WTC11 (cell line): ENCODE measurements at regions not wholly inside any gene's neighbourhood (a gene's known extent, or its start where the extent isn't known, plus 50 kb on each side); places are given as distances from the start of the nearest gene placed in this dataset.

Experiments
- ATAC-seq: fragments of 200-7000 bp; cut with Tn5 transposase; 2 replicates; pipeline ENCODE4 v1.10.0; 2021; ENCODE audit warnings: mild to moderate bottlenecking, moderate library complexity
- CTCF ChIA-PET: fragments of 300-600 bp; sonication (Branson Sonifier 250); formaldehyde crosslinking; loops from one replicate; lab custom pipeline; 2021; ENCODE audit warnings: antibody characterized with exemption; lab: Charles Lee
- POLR2A ChIA-PET: fragments of 350-600 bp; sonication (Branson Sonifier 250); formaldehyde crosslinking; loops from one replicate; lab custom pipeline; 2021; ENCODE audit warnings: antibody characterized with exemption; lab: Charles Lee
- DNase-seq: peaks from one replicate; pipeline ENCODE4 v3.0.0; 2021; ENCODE audit warnings: low spot score
- H3K27ac Mint-ChIP-seq: 2 replicates; pipeline ENCODE4 v1.8.0; 2021; ENCODE audit warnings: mixed read lengths
- H3K27me3 Mint-ChIP-seq: 2 replicates; pipeline ENCODE4 v1.8.0; 2021; ENCODE audit warnings: low read depth, mild to moderate bottlenecking, moderate library complexity, mixed read lengths
- H3K36me3 Mint-ChIP-seq: 2 replicates; pipeline ENCODE4 v1.8.0; 2021; ENCODE audit warnings: mixed read lengths
- H3K4me1 Mint-ChIP-seq: 2 replicates; pipeline ENCODE4 v1.8.0; 2022; ENCODE audit warnings: mixed read lengths
- H3K4me3 Mint-ChIP-seq: 2 replicates; pipeline ENCODE4 v1.8.0; 2021; ENCODE audit warnings: mild to moderate bottlenecking, moderate library complexity, mixed read lengths
- H3K9me3 Mint-ChIP-seq: 2 replicates; pipeline ENCODE4 v1.8.0; 2021; ENCODE audit warnings: mixed read lengths
- ARID4B ChIP-seq: sonication (generic); formaldehyde crosslinking; IDR thresholded peaks from 2 replicates; pipeline ENCODE4 v1.8.0; 2023; ENCODE audit warnings: missing genetic modification reagents, mild to moderate bottlenecking, borderline replicate concordance
- NR1H2 ChIP-seq: sonication (generic); formaldehyde crosslinking; IDR thresholded peaks from 2 replicates; pipeline ENCODE4 v1.9.0; 2021; ENCODE audit warnings: mild to moderate bottlenecking, moderate library complexity, missing genetic modification reagents
- OVOL2 ChIP-seq: fragments of 250-450 bp; sonication (Bioruptor Pico); IDR thresholded peaks from 2 replicates; pipeline ENCODE4 v1.9.0; 2021; ENCODE audit warnings: mild to moderate bottlenecking, borderline replicate concordance
- RORB ChIP-seq: fragments of 250-450 bp; sonication (Bioruptor Pico); IDR thresholded peaks from 2 replicates; pipeline ENCODE4 v1.9.0; 2021; ENCODE audit warnings: mild to moderate bottlenecking
- TCF7 ChIP-seq: sonication (generic); formaldehyde crosslinking; IDR thresholded peaks from 2 replicates; pipeline ENCODE4 v1.8.0; 2022; ENCODE audit warnings: mild to moderate bottlenecking, low read depth, missing genetic modification reagents, moderate library complexity
- TEAD4 ChIP-seq: sonication (generic); formaldehyde crosslinking; IDR thresholded peaks from 2 replicates; pipeline ENCODE4 v1.8.0; 2022; ENCODE audit warnings: mild to moderate bottlenecking, missing genetic modification reagents
- ZNF317 ChIP-seq: sonication (generic); formaldehyde crosslinking; IDR thresholded peaks from 2 replicates; pipeline ENCODE4 v1.8.1; 2023; ENCODE audit warnings: low read depth, mild to moderate bottlenecking, moderate library complexity, missing genetic modification reagents, borderline replicate concordance
- ZNF423 ChIP-seq: fragments of 250-450 bp; sonication (Bioruptor Pico); IDR thresholded peaks from 2 replicates; pipeline ENCODE4 v2.1.2; 2022; ENCODE audit warnings: mild to moderate bottlenecking, moderate library complexity
- ZNF671 ChIP-seq: fragments of 250-450 bp; sonication (Bioruptor Pico); IDR thresholded peaks from 2 replicates; pipeline ENCODE4 v1.8.0; 2021; ENCODE audit warnings: mild to moderate bottlenecking
- TF ChIP-seq, protein P1 (sequence below): sonication (generic); formaldehyde crosslinking; IDR thresholded peaks from 2 replicates; pipeline ENCODE4 v1.8.1; 2022; ENCODE audit warnings: low read depth, missing genetic modification reagents, borderline replicate concordance
- TF ChIP-seq, protein P2 (sequence below): fragments of 200-600 bp; IDR thresholded peaks from 2 replicates; pipeline ENCODE4 v1.8.0; 2022; ENCODE audit warnings: antibody characterized with exemption
- TF ChIP-seq, protein P3 (sequence below): fragments of 250-450 bp; sonication (Bioruptor Pico); IDR thresholded peaks from 2 replicates; pipeline ENCODE4 v2.1.2; 2022; ENCODE audit warnings: mild to moderate bottlenecking, moderate library complexity
- TF ChIP-seq, protein P4 (sequence below): sonication (generic); formaldehyde crosslinking; IDR thresholded peaks from 2 replicates; pipeline ENCODE4 v1.8.1; 2022; ENCODE audit warnings: mild to moderate bottlenecking, moderate library complexity, missing genetic modification reagents

DNA sequence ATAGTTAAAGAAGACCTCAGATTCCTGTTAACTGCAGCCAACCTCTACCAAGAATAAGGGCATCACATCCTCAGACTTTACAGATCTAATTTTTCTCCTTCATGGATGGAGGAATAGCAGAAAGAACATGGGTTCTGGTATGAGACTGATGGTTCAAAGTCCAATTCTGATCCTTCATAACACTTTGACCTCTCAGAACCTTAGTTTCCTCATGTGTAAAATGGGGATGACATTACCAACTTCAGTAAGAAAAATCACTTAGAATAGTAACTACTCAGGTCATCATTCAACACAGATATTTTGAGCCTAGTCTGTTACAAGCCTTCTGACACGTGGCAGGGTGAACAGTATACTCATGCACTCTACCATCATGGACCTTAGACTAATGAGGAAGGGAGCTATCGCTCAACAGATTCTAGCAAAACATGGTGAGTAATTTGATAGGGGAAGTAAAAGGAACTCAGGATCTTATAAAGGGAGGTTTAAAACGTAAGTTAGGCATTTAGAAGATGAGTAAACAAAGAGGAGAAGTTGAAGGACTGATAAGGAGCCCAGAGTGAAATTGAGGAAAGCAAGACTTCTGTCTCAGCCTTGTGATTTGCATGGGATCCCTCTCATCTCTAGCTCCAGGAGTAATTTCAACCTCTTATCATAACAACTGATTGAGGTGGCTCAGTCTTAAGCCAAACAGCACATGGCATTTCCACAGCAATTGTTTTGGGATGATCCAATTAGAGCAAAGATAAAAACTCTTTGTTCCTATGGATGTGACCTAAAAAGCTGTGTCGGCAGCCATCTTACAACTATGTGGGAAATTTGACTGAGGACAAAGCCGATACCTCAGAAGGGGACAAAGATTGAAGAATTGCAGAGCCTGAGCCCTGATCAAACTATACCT lies 69.2 kb upstream of the TCF7L2 start (continued):
- TF ChIP-seq, protein P1, sequence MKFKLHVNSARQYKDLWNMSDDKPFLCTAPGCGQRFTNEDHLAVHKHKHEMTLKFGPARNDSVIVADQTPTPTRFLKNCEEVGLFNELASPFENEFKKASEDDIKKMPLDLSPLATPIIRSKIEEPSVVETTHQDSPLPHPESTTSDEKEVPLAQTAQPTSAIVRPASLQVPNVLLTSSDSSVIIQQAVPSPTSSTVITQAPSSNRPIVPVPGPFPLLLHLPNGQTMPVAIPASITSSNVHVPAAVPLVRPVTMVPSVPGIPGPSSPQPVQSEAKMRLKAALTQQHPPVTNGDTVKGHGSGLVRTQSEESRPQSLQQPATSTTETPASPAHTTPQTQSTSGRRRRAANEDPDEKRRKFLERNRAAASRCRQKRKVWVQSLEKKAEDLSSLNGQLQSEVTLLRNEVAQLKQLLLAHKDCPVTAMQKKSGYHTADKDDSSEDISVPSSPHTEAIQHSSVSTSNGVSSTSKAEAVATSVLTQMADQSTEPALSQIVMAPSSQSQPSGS = no peak
- no peak for TF ChIP-seq RORB (CRISPR knock-in tag)
- TF ChIP-seq, all 79 proteins: peak for 0

GRCh38 chr10:112883360-112884178 lies 66.5 kb upstream of the TCF7L2 start:
- CTCF ChIA-PET = no interaction called here
- peaks cover 32% of the 10 kb centered on the region for H3K4me1 Mint-ChIP-seq
- peaks cover 24% of the 10 kb centered on the region for H3K9me3 Mint-ChIP-seq
- no peak overlapping the region for H3K4me3 Mint-ChIP-seq
- POLR2A ChIA-PET = no interaction called here
- no peak overlapping the region for H3K27ac Mint-ChIP-seq
- ATAC-seq = no peak
- H3K36me3 Mint-ChIP-seq = peaks cover 15% of the 10 kb centered on the region
- no peak for DNase-seq
- H3K27me3 Mint-ChIP-seq = peaks cover 47% of the 10 kb centered on the region
- no peak for TF ChIP-seq TCF7
- TF ChIP-seq, protein P1 = no peak
- TF ChIP-seq, protein P2, sequence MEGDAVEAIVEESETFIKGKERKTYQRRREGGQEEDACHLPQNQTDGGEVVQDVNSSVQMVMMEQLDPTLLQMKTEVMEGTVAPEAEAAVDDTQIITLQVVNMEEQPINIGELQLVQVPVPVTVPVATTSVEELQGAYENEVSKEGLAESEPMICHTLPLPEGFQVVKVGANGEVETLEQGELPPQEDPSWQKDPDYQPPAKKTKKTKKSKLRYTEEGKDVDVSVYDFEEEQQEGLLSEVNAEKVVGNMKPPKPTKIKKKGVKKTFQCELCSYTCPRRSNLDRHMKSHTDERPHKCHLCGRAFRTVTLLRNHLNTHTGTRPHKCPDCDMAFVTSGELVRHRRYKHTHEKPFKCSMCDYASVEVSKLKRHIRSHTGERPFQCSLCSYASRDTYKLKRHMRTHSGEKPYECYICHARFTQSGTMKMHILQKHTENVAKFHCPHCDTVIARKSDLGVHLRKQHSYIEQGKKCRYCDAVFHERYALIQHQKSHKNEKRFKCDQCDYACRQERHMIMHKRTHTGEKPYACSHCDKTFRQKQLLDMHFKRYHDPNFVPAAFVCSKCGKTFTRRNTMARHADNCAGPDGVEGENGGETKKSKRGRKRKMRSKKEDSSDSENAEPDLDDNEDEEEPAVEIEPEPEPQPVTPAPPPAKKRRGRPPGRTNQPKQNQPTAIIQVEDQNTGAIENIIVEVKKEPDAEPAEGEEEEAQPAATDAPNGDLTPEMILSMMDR = no peak
- no peak for TF ChIP-seq NR1H2 (CRISPR knock-in tag)
- no peak for TF ChIP-seq ZNF317 (CRISPR knock-in tag)
- no peak for TF ChIP-seq TEAD4 (CRISPR knock-in tag)
- TF ChIP-seq ARID4B (CRISPR knock-in tag) = no peak
- TF ChIP-seq ZNF423 (CRISPR knock-in tag) = no peak
- no peak for TF ChIP-seq ZNF671 (CRISPR knock-in tag)
- no peak for TF ChIP-seq OVOL2
- TF ChIP-seq, protein P3, sequence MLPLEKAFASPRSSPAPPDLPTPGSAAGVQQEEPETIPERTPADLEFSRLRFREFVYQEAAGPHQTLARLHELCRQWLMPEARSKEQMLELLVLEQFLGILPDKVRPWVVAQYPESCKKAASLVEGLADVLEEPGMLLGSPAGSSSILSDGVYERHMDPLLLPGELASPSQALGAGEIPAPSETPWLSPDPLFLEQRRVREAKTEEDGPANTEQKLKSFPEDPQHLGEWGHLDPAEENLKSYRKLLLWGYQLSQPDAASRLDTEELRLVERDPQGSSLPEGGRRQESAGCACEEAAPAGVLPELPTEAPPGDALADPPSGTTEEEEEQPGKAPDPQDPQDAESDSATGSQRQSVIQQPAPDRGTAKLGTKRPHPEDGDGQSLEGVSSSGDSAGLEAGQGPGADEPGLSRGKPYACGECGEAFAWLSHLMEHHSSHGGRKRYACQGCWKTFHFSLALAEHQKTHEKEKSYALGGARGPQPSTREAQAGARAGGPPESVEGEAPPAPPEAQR (CRISPR knock-in tag) = no peak
- TF ChIP-seq, protein P4, sequence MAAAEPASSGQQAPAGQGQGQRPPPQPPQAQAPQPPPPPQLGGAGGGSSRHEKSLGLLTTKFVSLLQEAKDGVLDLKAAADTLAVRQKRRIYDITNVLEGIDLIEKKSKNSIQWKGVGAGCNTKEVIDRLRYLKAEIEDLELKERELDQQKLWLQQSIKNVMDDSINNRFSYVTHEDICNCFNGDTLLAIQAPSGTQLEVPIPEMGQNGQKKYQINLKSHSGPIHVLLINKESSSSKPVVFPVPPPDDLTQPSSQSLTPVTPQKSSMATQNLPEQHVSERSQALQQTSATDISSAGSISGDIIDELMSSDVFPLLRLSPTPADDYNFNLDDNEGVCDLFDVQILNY (CRISPR knock-in tag) = no peak
- no peak for TF ChIP-seq RORB (CRISPR knock-in tag)
- TF ChIP-seq, all 79 proteins: peak for 0
